ACHN (cell line): ENCODE measurements at regions not wholly inside any gene's neighbourhood (a gene's known extent, or its start where the extent isn't known, plus 50 kb on each side); places are given as distances from the start of the nearest gene placed in this dataset.
"Not testable (repeated sequence)": the region's sequence is repeated elsewhere in the genome, so short reads cannot be mapped to it uniquely, and the experiment has no call there.

Experiments
- DNase-seq: peaks from one replicate; pipeline ENCODE4 v3.0.0-alpha.2; 2015
- in situ Hi-C: cut with HindIII; loops from 2 replicates; pipeline ENCODE4 v1.10.0; 2017; ENCODE audit warnings: low sequenced_read_pairs, low pct_ligation_motif_present, low pct_unique_long_range_greater_than_20kb

GRCh38 chr12:92432724-92433441 lies 269.9 kb upstream of the PLEKHG7 start:
- DNase-seq, result no peak
- in situ Hi-C loops, result no loop called here

- no peak for DNase-seq
- in situ Hi-C loops, result no loop called here
Measured at GRCh38 chr12:92431146-92431545, 271.6 kb upstream of the PLEKHG7 start.

GRCh38 chr12:92426332-92426731 lies 276.5 kb upstream of the PLEKHG7 start:
- DNase-seq, result no peak
- in situ Hi-C loops, result no loop called here

GRCh38 chr12:92425165-92425564 lies 277.6 kb upstream of the PLEKHG7 start:
- in situ Hi-C loops, result no loop called here
- DNase-seq, result no peak

- no peak for DNase-seq
Measured at GRCh38 chr12:92424338-92424737, 278.5 kb upstream of the PLEKHG7 start.

GRCh38 chr12:92421701-92422100 lies 276.1 kb upstream of the BTG1 start:
- in situ Hi-C loops, result no loop called here
- DNase-seq, result no peak

More at GRCh38 chr12:92424338-92424737, 278.5 kb upstream of the PLEKHG7 start:
- in situ Hi-C loops, result no loop called here

GRCh38 chr12:92421042-92421441 lies 275.4 kb upstream of the BTG1 start:
- DNase-seq, result no peak
- in situ Hi-C loops, result no loop called here

GRCh38 chr12:92419201-92419600 lies 273.6 kb upstream of the BTG1 start:
- in situ Hi-C loops, result no loop called here
- DNase-seq, result no peak

- in situ Hi-C loops, result no loop called here
- DNase-seq, result no peak
Measured at GRCh38 chr12:92418381-92418780, 272.7 kb upstream of the BTG1 start.

- in situ Hi-C loops, result no loop called here
- DNase-seq, result no peak
Measured at GRCh38 chr12:92417373-92417772, 271.7 kb upstream of the BTG1 start.

GRCh38 chr12:92416385-92416812 lies 270.8 kb upstream of the BTG1 start:
- DNase-seq, result no peak
- in situ Hi-C loops, result no loop called here

GRCh38 chr12:92414170-92415070 lies 268.8 kb upstream of the BTG1 start:
- in situ Hi-C loops, result no loop called here

GRCh38 chr12:92413286-92413685 lies 267.6 kb upstream of the BTG1 start:
- no peak for DNase-seq
- in situ Hi-C loops, result no loop called here

More at GRCh38 chr12:92414170-92415070, 268.8 kb upstream of the BTG1 start:
- DNase-seq, result no peak

- in situ Hi-C loops, result no loop called here
- DNase-seq, result no peak
Measured at GRCh38 chr12:92412856-92413255, 267.2 kb upstream of the BTG1 start.

GRCh38 chr12:92411687-92412086 lies 266.0 kb upstream of the BTG1 start:
- in situ Hi-C loops, result no loop called here
- no peak for DNase-seq

- peak; percentile 54 for DNase-seq
- in situ Hi-C loops, result no loop called here
Measured at GRCh38 chr12:92408072-92408900, 262.6 kb upstream of the BTG1 start.

- DNase-seq, in situ Hi-C loops: not testable (repeated sequence)
Measured at GRCh38 chr12:92406404-92407070, 260.9 kb upstream of the BTG1 start.

- DNase-seq, in situ Hi-C loops: not testable (repeated sequence)
Measured at GRCh38 chr12:92405801-92406251, 260.2 kb upstream of the BTG1 start.
